ENCODE measurements at regions not wholly inside any gene's neighbourhood (a gene's known extent, or its start where the extent isn't known, plus 50 kb on each side); places are given as distances from the start of the nearest gene placed in this dataset.

DNA sequence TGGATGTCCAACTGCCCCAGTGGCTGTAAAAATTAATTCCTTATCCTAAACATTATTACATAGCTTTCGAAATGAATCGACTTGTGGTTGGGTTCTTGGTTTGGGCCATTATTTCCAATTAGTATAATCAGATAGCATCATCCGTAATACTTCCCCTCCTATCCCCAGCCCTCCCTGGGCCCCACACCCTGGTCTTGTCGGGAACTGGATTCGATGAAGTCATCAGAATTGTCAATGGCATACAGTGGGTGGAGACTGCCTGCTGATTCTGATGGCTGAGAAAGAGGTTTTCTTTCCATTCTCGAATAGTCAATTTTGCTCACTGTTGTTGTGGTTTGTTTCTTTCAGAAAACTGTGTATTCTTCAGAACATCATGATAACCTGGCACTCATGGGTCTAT, 395.1 kb downstream of the SEC14L1 start:
- no peak for TF ChIP-seq BRF1 (IDR thresholded peaks at IDR 0.05; ENCODE audit: borderline replicate concordance, extremely low read depth, insufficient read length)
- no peak for TF ChIP-seq ESRRA (IDR thresholded peaks at IDR 0.05; ENCODE audit: borderline replicate concordance, low read depth)
- no peak for TF ChIP-seq CTCF (IDR thresholded peaks at IDR 0.05 in 2 of 3, conservative IDR thresholded peaks at IDR 0.05 in 1 of 3; ENCODE audit: insufficient read depth in 2 of 3, low read depth in 1 of 3, low read length in 3 of 3)
- no peak for TF ChIP-seq ZNF263 (CRISPR knock-in tag; IDR thresholded peaks at IDR 0.05; ENCODE audit: borderline replicate concordance)
- TF ChIP-seq BHLHE40 (IDR thresholded peaks at IDR 0.05; ENCODE audit: low read length): no peak
- TF ChIP-seq POLR3G (IDR thresholded peaks at IDR 0.05; ENCODE audit: extremely low read depth, insufficient read length, insufficient replicate concordance): no peak
- TF ChIP-seq, protein P1, sequence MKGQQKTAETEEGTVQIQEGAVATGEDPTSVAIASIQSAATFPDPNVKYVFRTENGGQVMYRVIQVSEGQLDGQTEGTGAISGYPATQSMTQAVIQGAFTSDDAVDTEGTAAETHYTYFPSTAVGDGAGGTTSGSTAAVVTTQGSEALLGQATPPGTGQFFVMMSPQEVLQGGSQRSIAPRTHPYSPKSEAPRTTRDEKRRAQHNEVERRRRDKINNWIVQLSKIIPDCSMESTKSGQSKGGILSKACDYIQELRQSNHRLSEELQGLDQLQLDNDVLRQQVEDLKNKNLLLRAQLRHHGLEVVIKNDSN (CRISPR knock-in tag; IDR thresholded peaks at IDR 0.05): no peak
- no peak for TF ChIP-seq SOX6 (IDR thresholded peaks at IDR 0.05)
- TF ChIP-seq SMAD3 (CRISPR knock-in tag; conservative IDR thresholded peaks at IDR 0.05): no peak
